ENCODE measurements at regions not wholly inside any gene's neighbourhood (a gene's known extent, or its start where the extent isn't known, plus 50 kb on each side); places are given as distances from the start of the nearest gene placed in this dataset.

- no peak for TF ChIP-seq CTCF (IDR thresholded peaks at IDR 0.05; ENCODE audit: low read depth, low read length)
- DNase-seq, result no peak
- Histone ChIP-seq H3K27ac (no peak overlapping the region), H3K27me3 (ENCODE audit: insufficient read depth, low read depth, severe bottlenecking) (no peaks in the 10 kb centered on the region), H3K9me3 (ENCODE audit: severe bottlenecking) (no peaks in the 10 kb centered on the region), H3K4me3 (ENCODE audit: low read depth, low read length) (no peak overlapping the region), H3K36me3 (no peaks in the 10 kb centered on the region)
Measured at GRCh38 chr5:94024101-94024500, 282.7 kb upstream of the POU5F2 start.

- DNase-seq, result no peak
- no peak for TF ChIP-seq CTCF (IDR thresholded peaks at IDR 0.05; ENCODE audit: low read depth, low read length)
- Histone ChIP-seq H3K9me3 (ENCODE audit: severe bottlenecking) (no peaks in the 10 kb centered on the region), H3K27ac (no peak overlapping the region), H3K36me3 (no peaks in the 10 kb centered on the region), H3K27me3 (ENCODE audit: insufficient read depth, low read depth, severe bottlenecking) (no peaks in the 10 kb centered on the region), H3K4me3 (ENCODE audit: low read depth, low read length) (no peak overlapping the region)
Measured at GRCh38 chr5:94021246-94021645, 279.8 kb upstream of the POU5F2 start.

DNA sequence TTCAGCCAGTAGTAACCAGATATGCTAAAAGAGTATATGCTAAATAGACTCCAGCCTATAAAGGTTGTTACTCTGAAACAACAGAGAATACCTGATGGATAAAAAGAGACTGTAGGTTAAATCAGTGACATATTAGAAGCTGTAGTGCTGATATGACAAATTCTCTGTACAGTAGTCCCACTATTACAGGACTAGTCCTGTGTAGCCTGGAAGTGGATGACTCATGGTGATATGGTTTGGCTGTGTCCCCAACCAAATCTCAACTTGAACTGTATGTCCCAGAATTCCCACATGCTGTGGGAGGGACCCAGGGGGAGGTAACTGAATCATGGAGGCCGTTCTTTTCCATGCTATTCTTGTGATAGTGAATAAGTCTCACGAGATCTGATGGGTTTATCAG lies 276.2 kb upstream of the POU5F2 start:
- no peaks in the 10 kb centered on the region for H3K27me3 ChIP-seq (ENCODE audit: insufficient read depth, low read depth, severe bottlenecking)
- no peaks in the 10 kb centered on the region for H3K9me3 ChIP-seq (ENCODE audit: severe bottlenecking)
- no peaks in the 10 kb centered on the region for H3K36me3 ChIP-seq
- no peak for TF ChIP-seq CTCF (IDR thresholded peaks at IDR 0.05; ENCODE audit: low read depth, low read length)
- DNase-seq, result no peak
- H3K4me3 ChIP-seq (ENCODE audit: low read depth, low read length), result no peak overlapping the region
- no peak overlapping the region for H3K27ac ChIP-seq

- no peak for TF ChIP-seq CTCF (IDR thresholded peaks at IDR 0.05; ENCODE audit: low read depth, low read length)
- Histone ChIP-seq H3K27me3 (ENCODE audit: insufficient read depth, low read depth, severe bottlenecking) (no peaks in the 10 kb centered on the region), H3K27ac (no peak overlapping the region), H3K36me3 (no peaks in the 10 kb centered on the region), H3K9me3 (ENCODE audit: severe bottlenecking) (no peaks in the 10 kb centered on the region), H3K4me3 (ENCODE audit: low read depth, low read length) (no peak overlapping the region)
- DNase-seq, result no peak
Measured at GRCh38 chr5:94010814-94011213, 269.4 kb upstream of the POU5F2 start.

DNA sequence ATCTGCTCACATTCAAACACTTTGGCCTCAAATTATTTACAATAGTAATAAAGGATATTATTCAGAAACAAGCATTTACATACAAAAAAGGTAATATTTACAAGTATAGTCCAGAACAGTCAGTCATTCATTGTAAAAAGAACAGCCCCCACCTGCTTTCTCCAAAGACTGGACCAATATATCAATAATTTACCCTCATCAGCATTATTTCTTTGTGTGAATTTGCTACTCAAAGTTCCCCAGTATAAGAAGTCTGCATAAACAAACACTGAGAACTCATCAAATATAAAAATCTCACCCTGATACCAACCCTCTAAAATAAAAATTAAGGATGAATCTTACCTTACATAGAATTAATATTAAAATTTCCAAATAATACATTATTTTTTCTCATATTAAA lies 267.8 kb upstream of the POU5F2 start:
- H3K27ac ChIP-seq, result no peak overlapping the region
- no peak for TF ChIP-seq CTCF (IDR thresholded peaks at IDR 0.05; ENCODE audit: low read depth, low read length)
- no peak overlapping the region for H3K4me3 ChIP-seq (ENCODE audit: low read depth, low read length)
- no peaks in the 10 kb centered on the region for H3K27me3 ChIP-seq (ENCODE audit: insufficient read depth, low read depth, severe bottlenecking)
- H3K9me3 ChIP-seq (ENCODE audit: severe bottlenecking), result no peaks in the 10 kb centered on the region
- no peak for DNase-seq
- H3K36me3 ChIP-seq, result no peaks in the 10 kb centered on the region

DNA sequence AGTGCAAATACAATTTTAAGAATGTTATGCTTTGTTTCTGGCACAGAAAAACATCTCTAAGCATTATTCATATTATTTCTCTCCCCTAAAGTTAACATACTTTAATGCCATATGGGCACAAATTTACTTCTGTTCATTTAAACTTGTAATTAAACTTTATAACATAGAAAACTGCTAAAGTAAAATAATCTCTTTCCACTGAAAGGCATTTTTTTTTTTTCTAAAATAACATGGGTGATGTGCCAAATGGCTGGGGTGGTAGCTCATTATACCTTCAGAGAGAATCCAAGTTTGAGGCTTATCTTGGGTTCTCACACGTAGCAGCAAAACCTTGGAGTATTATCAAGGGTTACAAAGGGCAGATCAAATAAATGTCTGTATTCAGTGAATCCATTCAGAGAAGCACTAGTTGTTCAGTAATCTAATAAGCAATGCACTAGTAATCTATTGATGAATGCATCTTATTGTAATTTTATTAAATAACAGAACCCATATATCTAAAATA lies 257.6 kb upstream of the POU5F2 start:
- no peaks in the 10 kb centered on the region for H3K36me3 ChIP-seq
- TF ChIP-seq CTCF (IDR thresholded peaks at IDR 0.05; ENCODE audit: low read depth, low read length), result no peak
- no peak for DNase-seq
- no peaks in the 10 kb centered on the region for H3K27me3 ChIP-seq (ENCODE audit: insufficient read depth, low read depth, severe bottlenecking)
- H3K9me3 ChIP-seq (ENCODE audit: severe bottlenecking), result no peaks in the 10 kb centered on the region
- no peak overlapping the region for H3K4me3 ChIP-seq (ENCODE audit: low read depth, low read length)
- no peak overlapping the region for H3K27ac ChIP-seq
